Nucleus accumbens (tissue), 56 donors: ENCODE measurements at regions not wholly inside any gene's neighbourhood (a gene's known extent, or its start where the extent isn't known, plus 50 kb on each side); places are given as distances from the start of the nearest gene placed in this dataset.

Experiments
- DNase-seq, 56 donors: peaks; one replicate each; lab custom pipeline; 2025; lab: John Stamatoyannopoulos, UW

DNA sequence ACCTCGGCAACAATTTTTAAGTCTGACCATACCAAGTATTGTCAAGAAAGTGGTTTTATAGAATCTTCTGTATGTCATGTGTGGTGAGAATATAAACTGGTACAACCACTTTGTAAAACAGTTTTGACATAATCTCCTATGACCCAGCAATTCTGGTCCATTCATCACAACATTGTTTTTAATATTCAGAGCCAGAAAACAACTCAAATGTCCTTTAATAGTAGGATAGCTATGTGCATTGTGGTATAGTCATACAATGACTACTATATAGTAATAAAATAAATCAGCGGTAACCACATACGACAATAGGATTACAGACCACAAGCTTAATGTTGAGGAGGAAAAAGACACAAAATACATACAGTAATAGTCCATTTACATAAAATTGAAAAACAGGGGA is 175.2 kb upstream of the SPATS2L start:
- DNase-seq, result no peak

DNA sequence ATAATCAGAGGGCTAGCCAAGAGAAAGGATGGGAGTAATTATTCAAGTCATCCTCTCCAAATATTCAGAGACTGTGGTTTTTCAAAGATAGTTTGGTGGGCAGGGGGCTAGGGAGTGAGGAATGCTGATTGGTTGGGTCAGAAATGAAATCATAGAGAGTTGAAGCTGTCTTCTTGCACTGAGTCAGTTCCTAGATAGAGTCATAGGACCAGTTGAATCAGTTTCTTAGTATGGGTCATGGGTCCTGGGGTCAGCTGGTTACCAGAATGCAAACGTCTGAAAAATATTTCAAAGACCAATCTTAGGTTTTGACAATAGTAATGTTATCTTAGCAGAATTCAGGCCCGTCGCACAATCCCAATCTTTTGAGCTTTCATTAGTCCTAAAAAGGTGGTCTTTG is 171.4 kb upstream of the SPATS2L start:
- no peak for DNase-seq

DNA sequence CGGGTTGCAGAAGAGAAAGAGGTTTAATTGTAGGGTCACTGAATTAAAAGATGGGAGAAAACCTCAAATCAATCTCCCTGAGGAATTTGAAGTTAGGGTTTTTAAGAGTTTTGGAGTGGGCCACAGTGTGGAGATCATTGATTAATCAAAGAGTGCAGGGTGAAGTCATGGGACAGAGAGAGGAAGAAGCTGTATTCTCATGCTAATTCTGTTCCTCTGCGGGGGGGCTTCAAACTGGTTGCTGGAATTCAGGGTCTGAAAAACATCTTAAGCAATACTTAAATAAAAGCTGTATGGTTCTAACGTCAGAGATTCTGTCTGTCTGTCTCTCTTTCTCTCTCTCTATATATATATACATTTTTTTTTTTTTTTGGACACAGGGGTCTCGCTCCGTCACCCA is 169.8 kb upstream of the SPATS2L start:
- no peak for DNase-seq

DNA sequence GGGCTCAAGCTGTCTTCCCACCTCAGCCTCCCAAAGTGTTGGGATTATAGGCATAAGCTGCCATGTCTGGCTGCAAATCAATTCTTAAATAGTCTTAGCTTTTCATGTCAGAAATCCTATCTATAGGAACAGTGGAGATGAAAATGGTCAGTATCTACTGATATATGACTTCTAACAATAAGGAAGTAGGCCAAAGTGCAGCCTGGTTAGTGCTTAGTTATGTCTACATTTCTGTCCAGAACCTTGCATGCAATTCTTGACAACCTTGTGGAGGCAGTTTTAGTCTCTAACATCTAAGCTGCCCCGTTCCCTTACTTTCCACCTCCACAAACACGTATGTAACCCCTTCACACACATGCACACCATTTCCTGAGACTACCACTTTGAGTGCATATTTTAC is 169.2 kb upstream of the SPATS2L start:
- DNase-seq, result no peak

DNA sequence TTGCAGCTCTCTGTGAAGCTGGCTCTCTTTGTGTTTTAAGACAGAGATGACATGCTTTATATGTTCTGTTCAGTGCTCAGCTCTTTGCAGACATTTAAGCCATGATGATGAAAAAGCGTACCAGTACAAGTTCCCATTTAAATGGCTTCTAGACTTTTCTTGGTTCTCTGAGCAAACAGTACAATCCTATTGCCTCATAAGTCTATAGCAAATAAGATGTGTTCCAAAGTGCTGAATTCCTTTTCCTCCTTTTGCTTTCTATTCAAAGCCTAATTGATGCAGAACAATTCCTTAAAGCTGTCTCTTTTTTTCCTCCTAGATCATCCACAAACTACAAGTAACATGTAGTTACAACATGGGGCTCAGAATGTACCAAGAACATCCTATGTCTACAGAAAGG is 168.8 kb upstream of the SPATS2L start:
- no peak for DNase-seq

- DNase-seq, result no peak
Observed at GRCh38 chr2:200138391-200139124, 167.9 kb upstream of the SPATS2L start.

GRCh38 chr2:200144571-200144970 is 161.9 kb upstream of the SPATS2L start:
- DNase-seq, result no peak

DNA sequence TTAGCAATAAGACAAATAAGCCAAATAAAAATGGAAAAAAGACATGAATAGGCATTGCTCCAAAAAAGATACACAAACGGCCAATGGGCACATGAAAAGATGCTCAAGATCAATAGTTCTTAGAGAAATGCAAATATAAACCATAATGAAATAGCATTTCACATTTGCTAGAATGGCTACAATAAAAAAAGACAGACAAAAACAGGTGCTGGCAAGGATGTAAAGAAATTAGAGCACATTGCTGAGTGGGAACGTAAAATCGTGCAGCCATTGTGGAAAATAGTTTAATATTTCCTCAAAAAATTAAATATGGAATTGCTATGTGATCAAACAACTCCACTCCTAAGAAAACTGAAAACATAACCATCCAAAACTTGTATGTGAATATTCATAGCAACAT is 160.0 kb upstream of the SPATS2L start:
- DNase-seq, result no peak

DNA sequence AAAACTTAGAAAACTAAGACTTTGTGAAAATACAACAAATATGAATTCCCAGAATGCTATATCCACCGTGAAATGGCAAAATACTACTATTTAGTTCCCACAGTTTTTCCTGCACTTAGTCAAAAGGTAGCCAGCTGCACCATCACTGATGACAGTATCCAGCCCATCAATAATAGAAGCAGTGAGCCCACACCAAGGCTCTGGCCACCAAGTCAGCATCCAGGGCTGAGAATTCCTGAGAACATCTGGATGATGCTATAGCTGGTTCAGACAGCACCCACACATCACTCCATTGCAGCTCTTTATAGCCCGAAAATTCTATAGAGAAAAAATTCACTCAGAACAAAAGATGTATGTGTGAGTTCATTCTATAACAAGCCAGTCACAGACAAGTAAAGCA is 159.1 kb upstream of the SPATS2L start:
- DNase-seq, result no peak

- DNase-seq, result no peak
Observed at GRCh38 chr2:200148366-200148765, 158.1 kb upstream of the SPATS2L start.

DNA sequence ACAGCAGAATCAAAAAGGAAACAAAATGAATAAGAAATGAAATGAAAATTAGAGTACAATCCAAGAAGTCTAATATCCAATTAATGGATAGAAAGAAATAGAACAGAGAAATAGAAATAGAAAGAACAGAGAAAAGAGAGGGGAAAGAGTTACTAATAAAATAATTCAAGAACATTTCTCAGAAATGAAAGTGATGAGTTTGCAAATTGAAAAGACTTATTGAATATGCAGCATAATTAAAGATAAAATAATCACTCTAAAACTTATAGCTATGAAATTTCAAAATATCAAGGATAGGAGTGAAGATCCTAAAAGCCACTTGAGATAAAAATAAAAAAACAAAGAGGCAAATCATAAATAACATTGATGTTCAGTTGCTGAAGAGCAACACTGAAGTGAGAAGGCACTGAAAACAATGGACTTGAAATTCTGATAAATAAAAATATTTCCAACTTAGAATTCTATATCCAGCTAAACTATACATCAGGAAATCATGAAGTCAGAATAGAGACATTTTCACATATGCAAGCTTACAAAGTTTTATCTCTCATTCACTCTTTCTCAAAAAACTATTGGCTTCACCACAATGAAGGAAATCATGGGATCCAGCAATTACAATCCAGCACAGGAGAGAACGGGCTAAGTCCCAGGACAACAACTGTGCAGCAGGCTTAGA is 155.9 kb upstream of the SPATS2L start:
- no peak for DNase-seq

DNA sequence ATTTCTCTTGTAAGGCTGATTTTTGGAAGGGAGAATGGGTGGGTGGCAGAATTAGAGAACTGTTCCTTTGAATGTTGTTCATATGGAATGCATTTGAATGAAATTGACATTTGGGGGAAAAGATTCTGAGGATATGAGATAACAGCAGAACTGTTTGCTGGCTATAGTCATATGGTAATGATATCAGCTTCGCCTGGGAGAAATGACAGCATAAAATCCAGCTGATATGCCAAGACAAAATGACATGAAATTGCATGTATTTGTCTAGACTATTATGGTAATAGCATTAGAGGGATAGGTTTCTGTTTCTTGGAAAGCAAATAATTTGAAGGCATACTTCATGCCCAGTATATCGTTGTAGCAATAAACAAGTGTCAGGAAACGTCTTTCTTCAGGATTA is 150.8 kb upstream of the SPATS2L start:
- DNase-seq, result no peak

DNA sequence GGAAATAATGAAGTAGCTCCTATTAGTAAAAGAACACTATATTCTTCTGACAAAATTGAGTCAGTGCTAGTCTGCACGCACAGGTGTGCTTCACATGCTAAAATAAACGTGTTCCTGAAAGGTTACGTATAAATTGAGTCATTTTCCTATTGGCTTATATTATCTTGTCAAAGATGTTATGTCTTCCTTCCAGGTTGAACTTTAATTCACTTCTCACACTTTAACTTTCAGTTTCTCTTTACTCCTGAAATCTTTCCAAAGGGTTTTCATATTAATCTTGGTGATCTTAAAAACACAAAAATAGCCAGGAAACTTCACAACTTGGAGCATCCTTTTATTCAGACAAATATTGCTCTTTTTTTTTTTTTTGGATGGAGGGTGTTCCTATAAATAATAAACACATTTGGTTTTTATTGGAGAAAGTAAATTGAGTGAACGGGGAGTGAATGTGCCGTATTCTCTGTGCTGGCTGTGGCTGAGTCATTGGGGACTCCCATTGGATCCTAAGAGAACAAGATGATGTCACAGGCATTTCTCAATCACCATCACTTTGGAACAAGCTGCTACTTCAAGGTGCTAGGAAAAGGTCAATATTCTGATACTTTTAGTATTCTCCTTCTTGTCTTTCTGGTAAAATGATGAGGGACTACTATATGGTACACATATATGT is 150.2 kb upstream of the SPATS2L start:
- DNase-seq, result no peak

GRCh38 chr2:200158647-200159356 is 147.7 kb upstream of the SPATS2L start:
- DNase-seq, result no peak

DNA sequence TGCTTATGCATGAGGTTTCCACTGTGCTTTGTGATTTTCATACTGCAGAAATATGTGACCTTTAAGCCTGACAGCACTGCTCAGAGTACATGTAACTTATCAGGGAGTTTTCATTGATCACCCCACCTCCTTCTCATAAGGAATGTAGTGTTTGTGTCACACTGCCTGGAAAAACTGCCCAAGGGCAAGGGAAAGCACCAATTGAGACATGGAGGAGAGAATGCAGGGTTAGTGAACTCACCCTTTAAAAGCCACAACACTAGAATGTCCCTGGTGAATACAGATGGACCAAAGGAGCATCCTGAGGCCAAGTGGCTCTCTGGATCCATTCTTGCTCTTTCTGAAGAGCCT is 147.2 kb upstream of the SPATS2L start:
- no peak for DNase-seq

DNA sequence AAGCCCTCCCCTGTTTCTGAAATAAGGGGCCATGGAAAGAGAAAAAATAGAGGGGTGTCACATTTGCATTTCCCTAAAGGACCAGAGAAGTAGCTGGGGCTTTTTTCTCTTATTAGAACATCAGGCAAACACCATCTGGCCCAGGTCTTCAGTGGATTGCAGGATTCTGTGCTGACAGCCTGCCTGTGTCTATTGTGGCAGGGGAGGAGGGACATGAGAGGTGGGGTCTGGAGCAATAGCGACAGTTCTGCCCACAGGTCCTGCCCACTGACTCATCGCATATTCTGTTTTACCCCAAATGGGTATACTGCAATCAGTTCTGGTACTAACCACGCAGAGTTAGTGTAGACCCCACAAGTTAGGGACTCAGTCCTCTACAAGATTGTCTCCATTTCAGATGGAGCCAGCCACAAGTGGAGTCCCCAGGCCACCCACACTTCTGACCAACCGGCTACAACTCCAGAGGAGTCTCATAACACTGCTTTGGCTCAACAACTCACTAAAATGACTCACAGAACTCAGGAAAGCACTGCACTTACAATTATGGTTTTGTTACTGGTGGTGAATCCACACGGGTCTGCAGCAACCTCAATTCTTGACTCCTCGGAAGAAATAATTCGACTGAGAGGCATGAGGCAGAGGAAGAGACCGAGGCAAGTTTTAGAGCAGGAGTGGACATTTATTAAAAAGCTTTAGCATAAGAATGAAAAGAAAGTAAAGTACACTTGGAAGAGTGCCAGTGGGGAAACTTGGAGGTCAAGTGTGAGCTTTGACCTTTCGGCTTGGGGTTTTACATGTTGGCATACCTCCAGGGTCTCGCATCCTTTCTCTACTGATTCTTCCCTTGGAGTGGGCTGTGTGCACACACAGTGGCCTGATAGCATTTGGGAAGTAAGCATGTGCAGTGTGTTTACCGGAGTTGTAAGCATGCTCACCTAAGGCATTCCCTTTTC is 146.4 kb upstream of the SPATS2L start:
- DNase-seq, result no peak

GRCh38 chr2:200161458-200161857 is 145.0 kb upstream of the SPATS2L start:
- no peak for DNase-seq

DNA sequence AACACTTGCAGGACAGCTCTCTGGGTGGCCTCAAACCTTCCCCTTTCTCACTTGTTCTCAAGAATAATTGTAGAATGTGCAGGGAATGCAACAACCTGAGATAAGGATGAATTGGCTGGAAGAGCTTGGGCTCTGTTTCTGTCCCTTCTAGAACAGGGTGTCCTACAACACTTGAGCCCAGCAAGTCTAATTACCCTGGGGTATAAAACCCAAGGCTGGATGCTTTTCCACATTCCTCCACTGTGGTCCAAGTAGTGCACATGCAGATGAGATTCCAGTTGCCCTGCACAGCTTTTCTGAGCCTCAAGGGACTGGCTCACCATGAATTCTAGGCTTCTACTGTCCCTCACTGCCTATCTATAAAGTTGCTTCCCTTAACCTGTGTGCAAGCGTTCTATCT is 140.8 kb upstream of the SPATS2L start:
- no peak for DNase-seq

DNA sequence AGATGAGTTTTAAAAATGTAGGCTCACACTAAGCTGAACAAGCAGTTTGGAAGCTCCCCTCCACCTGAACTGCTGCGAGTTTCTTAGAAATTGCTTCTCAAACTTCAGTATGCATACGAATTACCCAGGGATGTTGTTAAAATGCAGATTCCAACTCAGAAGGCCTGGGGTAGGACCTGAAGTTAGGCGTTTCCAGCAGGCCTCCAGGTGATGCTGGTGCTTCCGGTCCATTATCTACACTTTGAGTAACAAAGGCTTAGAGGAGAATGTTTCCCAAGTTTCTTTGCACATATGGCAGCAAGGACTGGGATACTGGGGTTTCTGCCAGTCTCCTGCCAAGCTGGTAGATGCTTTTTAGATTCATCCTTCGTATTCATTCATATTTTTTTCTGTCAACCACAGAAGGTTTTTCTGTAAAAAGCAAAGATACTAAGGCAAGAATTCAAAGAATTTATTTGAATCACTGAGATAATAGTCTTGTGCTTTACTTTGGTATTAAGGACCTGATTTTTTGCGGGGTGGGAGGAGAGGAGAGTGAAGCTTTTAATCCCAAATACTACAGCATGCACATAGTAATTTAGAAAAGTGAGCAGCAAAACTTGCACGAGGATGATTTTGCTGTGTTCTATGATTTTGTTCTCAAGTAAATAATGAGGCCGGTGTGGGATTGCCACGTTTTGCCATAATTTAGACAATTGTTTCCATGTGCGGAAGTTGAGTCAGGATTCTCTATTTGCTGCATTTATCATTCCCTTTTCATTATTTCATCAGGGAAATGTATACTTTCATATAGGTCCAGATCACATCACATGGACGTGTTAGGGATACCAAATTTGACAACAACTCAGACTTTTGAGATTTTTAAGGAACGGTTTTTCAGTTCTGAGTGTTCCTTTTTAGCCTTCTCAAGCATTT is 137.6 kb upstream of the SPATS2L start:
- DNase-seq, result no peak
